ENCODE measurements at regions not wholly inside any gene's neighbourhood (a gene's known extent, or its start where the extent isn't known, plus 50 kb on each side); places are given as distances from the start of the nearest gene placed in this dataset.
"Not testable (repeated sequence)": the region's sequence is repeated elsewhere in the genome, so short reads cannot be mapped to it uniquely, and the experiment has no call there.

DNA sequence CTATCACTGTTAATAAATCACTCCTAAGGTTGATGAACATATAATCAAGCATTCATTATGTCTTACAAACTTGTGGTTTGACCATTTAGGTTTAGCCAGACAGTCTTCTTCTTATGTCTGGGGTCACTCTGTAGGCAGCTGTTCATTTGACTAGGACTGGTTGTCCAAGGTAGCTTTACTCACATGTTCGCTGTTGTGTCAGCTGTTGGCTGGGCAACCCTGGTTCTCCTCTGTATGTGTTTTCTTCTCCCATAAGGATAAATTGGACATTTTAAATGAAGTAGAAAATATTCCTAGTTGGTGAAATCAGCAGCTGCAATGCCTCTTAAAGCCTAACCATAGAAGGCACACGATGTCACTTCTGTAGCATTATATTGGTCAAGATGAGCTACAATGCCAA lies 635.1 kb downstream of the EPHA3 start:
- H3K4me3 Mint-ChIP-seq, result no peak overlapping the region
- intact Hi-C loops (cut with micrococcal nuclease), result no loop called here
- no peaks in the 10 kb centered on the region for H3K27me3 Mint-ChIP-seq
- H3K4me1 Mint-ChIP-seq, result no peaks in the 10 kb centered on the region
- no peaks in the 10 kb centered on the region for H3K36me3 Mint-ChIP-seq (ENCODE audit: low read depth)
- no peak overlapping the region for H3K27ac Mint-ChIP-seq
- DNase-seq, result no peak
- H3K9me3 Mint-ChIP-seq, result no peaks in the 10 kb centered on the region

DNA sequence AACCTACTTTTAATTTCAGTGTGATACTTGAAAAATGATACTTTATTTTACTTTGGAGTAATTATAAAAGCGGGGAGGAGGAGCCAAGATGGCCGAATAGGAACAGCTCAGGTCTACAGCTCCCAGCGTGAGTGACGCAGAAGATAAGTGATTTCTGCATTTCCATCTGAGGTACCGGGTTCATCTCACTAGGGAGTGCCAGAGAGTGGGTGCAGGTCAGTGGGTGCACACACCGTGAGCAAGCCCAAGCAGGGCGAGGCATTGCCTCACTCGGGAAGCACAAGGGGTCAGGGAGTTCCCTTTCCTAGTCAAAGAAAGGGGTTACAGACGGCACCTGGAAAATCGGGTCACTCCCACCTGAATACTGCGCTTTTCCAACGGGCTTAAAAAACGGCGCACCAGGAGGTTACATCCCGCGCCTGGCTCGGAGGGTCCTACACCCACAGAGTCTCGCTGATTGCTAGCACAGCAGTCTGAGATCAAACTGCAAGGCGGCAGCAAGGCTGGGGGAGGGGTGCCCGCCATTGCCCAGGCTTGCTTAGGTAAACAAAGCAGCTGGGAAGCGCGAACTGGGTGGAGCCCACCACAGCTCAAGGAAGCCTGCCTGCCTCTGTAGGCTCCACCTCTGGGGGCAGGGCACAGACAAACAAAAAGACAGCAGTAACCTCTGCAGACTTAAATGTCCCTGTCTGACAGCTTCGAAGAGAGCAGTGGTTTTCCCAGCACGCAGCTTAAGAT lies 640.3 kb downstream of the EPHA3 start:
- H3K27me3 Mint-ChIP-seq; H3K4me3 Mint-ChIP-seq; H3K9me3 Mint-ChIP-seq; H3K27ac Mint-ChIP-seq; intact Hi-C loops (cut with micrococcal nuclease); H3K4me1 Mint-ChIP-seq; DNase-seq; H3K36me3 Mint-ChIP-seq (ENCODE audit: low read depth): not testable (repeated sequence)

DNA sequence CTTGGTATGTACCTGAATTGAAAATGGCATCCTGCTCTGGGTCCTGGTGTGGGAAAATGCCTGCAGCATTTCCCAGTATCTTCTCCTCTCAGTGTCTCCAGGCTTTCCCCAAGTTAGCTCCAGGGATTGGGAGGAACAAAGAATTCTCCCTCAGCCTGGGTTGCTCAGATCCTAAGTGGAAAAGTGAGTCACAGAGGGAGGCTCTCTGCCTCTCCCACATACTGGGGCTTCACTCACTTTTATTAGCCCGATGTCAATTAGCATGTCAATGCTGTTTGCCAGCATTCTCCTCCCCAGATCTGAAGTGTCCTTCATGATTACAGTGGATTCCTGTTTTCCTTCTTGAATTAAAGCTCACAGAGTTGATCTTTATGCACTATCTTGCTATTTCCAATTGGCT lies 655.0 kb downstream of the EPHA3 start:
- Mint-ChIP-seq H3K4me1 (no peaks in the 10 kb centered on the region), H3K9me3 (no peaks in the 10 kb centered on the region), H3K27ac (no peak overlapping the region), H3K36me3 (ENCODE audit: low read depth) (no peaks in the 10 kb centered on the region), H3K4me3 (no peak overlapping the region), H3K27me3 (no peaks in the 10 kb centered on the region)
- intact Hi-C loops (cut with micrococcal nuclease), result no loop called here
- DNase-seq, result no peak

DNA sequence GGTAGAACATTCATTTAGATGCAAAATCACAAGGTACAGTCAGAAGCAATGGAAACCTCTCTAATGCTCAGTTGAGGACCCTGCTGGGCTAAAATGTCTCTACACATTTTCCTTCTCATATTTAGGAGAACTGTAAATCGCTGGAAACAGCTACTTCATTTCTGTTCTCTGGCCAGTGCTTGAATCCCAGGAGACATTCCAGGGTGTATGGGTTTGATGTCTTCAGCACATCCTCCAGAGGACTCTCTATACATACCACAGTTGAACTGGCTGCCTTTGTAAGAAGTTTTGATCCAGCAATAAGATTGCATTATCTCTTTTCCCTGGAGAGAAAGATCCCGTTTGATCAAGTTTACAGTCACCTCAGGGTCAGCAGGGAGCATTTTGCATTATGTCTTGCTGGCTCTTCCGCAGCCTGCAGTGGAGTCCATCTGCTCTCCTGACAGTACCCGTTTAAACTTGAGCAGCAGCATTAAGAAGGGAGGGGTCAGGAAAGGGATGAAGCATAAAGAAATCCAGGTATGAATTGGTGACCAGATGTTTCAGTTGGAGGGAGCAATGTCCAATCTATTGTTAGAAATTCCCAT lies 676.0 kb downstream of the EPHA3 start:
- intact Hi-C loops (cut with micrococcal nuclease), result no loop called here
- no peaks in the 10 kb centered on the region for H3K36me3 Mint-ChIP-seq (ENCODE audit: low read depth)
- H3K4me1 Mint-ChIP-seq, result no peaks in the 10 kb centered on the region
- no peak overlapping the region for H3K27ac Mint-ChIP-seq
- no peaks in the 10 kb centered on the region for H3K27me3 Mint-ChIP-seq
- H3K4me3 Mint-ChIP-seq, result no peak overlapping the region
- DNase-seq, result no peak
- peaks cover 4% of the 10 kb centered on the region for H3K9me3 Mint-ChIP-seq

DNA sequence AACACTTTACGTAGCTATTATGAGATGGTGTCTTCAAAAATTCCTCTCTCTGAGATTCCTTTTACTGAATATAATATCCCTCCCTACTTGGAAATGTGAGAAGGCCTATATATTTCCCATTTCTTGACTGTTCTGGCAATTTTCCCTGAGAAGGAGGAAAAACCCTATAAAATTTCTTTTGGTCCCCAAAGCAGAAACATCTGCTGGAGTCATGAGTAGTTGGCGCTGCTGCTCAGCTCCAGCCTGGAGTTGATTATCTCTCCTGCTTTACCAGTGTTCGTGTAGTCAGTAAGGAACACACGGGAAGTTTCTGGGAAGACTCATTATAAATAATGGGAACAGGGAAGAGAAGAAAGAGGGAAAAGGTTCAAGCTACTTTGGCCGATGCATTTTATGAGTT lies 680.1 kb downstream of the EPHA3 start:
- intact Hi-C loops (cut with micrococcal nuclease), result no loop called here
- no peaks in the 10 kb centered on the region for H3K4me1 Mint-ChIP-seq

GRCh38 chr3:89787979-89788378 lies 680.6 kb downstream of the EPHA3 start:
- intact Hi-C loops (cut with micrococcal nuclease), result no loop called here
- Mint-ChIP-seq H3K27ac (no peak overlapping the region), H3K27me3 (no peaks in the 10 kb centered on the region), H3K4me3 (no peak overlapping the region), H3K4me1 (no peaks in the 10 kb centered on the region), H3K9me3 (peaks cover 5% of the 10 kb centered on the region), H3K36me3 (ENCODE audit: low read depth) (no peaks in the 10 kb centered on the region)
- no peak for DNase-seq

More for the DNA sequence above, 680.1 kb downstream of the EPHA3 start:
- H3K36me3 Mint-ChIP-seq (ENCODE audit: low read depth), result no peaks in the 10 kb centered on the region
- H3K4me3 Mint-ChIP-seq, result no peak overlapping the region
- no peak overlapping the region for H3K27ac Mint-ChIP-seq
- H3K9me3 Mint-ChIP-seq, result peaks cover 5% of the 10 kb centered on the region
- H3K27me3 Mint-ChIP-seq, result no peaks in the 10 kb centered on the region
- no peak for DNase-seq

DNA sequence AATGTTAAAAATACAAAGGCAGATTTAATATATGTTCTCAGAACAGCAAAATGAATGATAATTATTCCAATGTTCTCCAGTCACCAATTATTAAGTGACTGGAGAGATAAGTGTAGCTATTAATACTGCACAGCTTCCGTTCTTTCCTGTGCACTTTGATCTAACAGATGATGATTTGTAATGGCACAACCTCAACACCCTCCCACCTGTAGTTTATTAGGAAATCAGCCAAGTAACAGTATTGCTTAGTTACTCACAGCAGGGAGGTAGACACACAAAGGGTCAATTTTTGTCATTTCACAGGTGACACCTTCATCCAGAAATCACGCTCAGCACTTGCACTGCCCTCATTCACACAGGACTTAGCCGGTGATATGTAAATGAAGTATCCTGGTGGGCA lies 688.1 kb downstream of the EPHA3 start:
- Mint-ChIP-seq H3K27ac (no peak overlapping the region), H3K27me3 (no peaks in the 10 kb centered on the region), H3K36me3 (ENCODE audit: low read depth) (no peaks in the 10 kb centered on the region), H3K9me3 (no peaks in the 10 kb centered on the region), H3K4me1 (no peaks in the 10 kb centered on the region), H3K4me3 (no peak overlapping the region)
- intact Hi-C loops (cut with micrococcal nuclease), result no loop called here
- no peak for DNase-seq

DNA sequence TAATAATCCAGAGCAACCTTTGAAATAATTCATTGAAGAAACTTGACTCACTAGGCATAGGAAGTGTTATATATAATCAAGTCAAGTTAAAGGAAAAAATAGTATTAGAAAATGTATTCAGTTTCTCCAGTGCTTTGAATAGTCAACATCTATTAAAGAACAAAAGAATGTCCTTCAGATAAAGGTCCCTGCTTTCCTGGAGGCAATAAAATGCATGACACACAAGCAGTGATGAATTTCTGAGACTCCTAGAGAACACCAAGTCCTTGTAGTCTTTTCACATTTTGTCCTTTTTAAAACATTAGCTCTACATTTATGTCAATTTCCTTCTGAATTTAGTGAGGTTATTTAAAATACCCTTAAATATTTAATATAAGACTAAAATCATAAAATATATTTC lies 695.5 kb downstream of the EPHA3 start:
- H3K27me3 Mint-ChIP-seq, result no peaks in the 10 kb centered on the region
- no peak overlapping the region for H3K27ac Mint-ChIP-seq
- no peak overlapping the region for H3K4me3 Mint-ChIP-seq
- H3K36me3 Mint-ChIP-seq (ENCODE audit: low read depth), result no peaks in the 10 kb centered on the region
- H3K9me3 Mint-ChIP-seq, result no peaks in the 10 kb centered on the region
- no peaks in the 10 kb centered on the region for H3K4me1 Mint-ChIP-seq
- no peak for DNase-seq
- intact Hi-C loops (cut with micrococcal nuclease), result no loop called here

GRCh38 chr3:89803711-89804110 lies 696.3 kb downstream of the EPHA3 start:
- intact Hi-C loops (cut with micrococcal nuclease), result no loop called here
- no peak for DNase-seq
- H3K4me3 Mint-ChIP-seq, result no peak overlapping the region

GRCh38 chr3:89806166-89806565 lies 698.7 kb downstream of the EPHA3 start:
- H3K9me3 Mint-ChIP-seq, result no peaks in the 10 kb centered on the region
- H3K27me3 Mint-ChIP-seq, result no peaks in the 10 kb centered on the region
- H3K4me3 Mint-ChIP-seq, result no peak overlapping the region
- no peaks in the 10 kb centered on the region for H3K36me3 Mint-ChIP-seq (ENCODE audit: low read depth)
- DNase-seq, result no peak
- intact Hi-C loops (cut with micrococcal nuclease), result no loop called here
- H3K4me1 Mint-ChIP-seq, result no peaks in the 10 kb centered on the region
- no peak overlapping the region for H3K27ac Mint-ChIP-seq

More at GRCh38 chr3:89803711-89804110, 696.3 kb downstream of the EPHA3 start:
- H3K27me3 Mint-ChIP-seq, result no peaks in the 10 kb centered on the region
- H3K4me1 Mint-ChIP-seq, result no peaks in the 10 kb centered on the region
- no peaks in the 10 kb centered on the region for H3K36me3 Mint-ChIP-seq (ENCODE audit: low read depth)
- H3K9me3 Mint-ChIP-seq, result no peaks in the 10 kb centered on the region
- no peak overlapping the region for H3K27ac Mint-ChIP-seq

DNA sequence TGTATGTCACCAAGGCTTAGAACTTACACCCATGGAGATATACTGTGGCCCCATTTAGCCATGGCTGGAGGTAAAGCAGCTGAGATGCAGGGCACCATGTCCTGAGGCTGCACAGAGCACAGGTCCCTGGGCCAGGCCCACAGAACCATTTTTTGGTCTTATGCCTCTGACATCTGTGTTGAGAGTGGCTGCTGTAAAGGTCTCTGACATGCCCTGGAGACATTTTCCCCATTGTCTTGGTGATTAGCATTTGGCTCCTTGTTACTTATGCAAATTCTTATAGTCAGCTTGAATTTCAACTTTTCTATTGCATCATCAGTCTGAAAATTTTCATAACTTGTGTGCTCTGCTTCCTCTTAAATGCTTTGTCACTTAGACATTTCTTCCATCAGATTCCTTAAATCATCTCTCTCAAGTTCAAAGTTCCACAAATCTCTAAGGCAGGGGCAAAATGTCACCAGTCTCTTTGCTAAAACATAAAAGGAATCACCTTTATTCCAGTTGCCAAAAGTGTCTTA lies 701.3 kb downstream of the EPHA3 start:
- Mint-ChIP-seq H3K27me3 (no peaks in the 10 kb centered on the region), H3K36me3 (ENCODE audit: low read depth) (no peaks in the 10 kb centered on the region), H3K4me1 (no peaks in the 10 kb centered on the region), H3K9me3 (peaks cover 3% of the 10 kb centered on the region), H3K27ac (no peak overlapping the region), H3K4me3 (no peak overlapping the region)
- intact Hi-C loops (cut with micrococcal nuclease), result no loop called here
- no peak for DNase-seq

GRCh38 chr3:89813500-89813899 lies 706.1 kb downstream of the EPHA3 start:
- H3K27me3 Mint-ChIP-seq, result no peaks in the 10 kb centered on the region
- DNase-seq, result no peak
- no peak overlapping the region for H3K27ac Mint-ChIP-seq
- no peaks in the 10 kb centered on the region for H3K4me1 Mint-ChIP-seq
- intact Hi-C loops (cut with micrococcal nuclease), result no loop called here
- no peaks in the 10 kb centered on the region for H3K36me3 Mint-ChIP-seq (ENCODE audit: low read depth)
- H3K9me3 Mint-ChIP-seq, result peaks cover 15% of the 10 kb centered on the region
- no peak overlapping the region for H3K4me3 Mint-ChIP-seq

- H3K36me3 Mint-ChIP-seq (ENCODE audit: low read depth), result no peaks in the 10 kb centered on the region
- H3K4me3 Mint-ChIP-seq, result no peak overlapping the region
- no peaks in the 10 kb centered on the region for H3K4me1 Mint-ChIP-seq
- H3K9me3 Mint-ChIP-seq, result peaks cover 8% of the 10 kb centered on the region
- no peak overlapping the region for H3K27ac Mint-ChIP-seq
- no peaks in the 10 kb centered on the region for H3K27me3 Mint-ChIP-seq
- intact Hi-C loops (cut with micrococcal nuclease), result no loop called here
- DNase-seq, result no peak
Measured at GRCh38 chr3:89841041-89841440, 733.6 kb downstream of the EPHA3 start.

DNA sequence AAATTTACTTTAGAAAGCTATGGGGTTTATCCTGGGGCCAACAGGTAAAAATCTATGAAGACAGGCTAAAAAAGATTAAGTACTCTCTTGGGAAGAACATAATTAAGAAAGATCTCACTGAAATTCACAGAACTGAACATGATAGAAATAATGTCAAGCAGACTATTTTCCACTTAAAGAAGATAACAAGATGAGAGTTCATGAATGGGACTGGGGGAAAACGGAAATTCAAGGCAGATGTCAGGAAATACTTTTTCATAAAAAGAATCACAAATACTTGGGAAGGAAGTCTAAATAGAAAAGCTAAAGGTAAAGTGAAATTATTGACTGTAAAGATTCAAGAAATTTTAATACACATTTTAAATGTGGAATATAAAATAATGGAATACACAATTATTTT lies 737.6 kb downstream of the EPHA3 start:
- H3K9me3 Mint-ChIP-seq, result peaks cover under 1% of the 10 kb centered on the region
- no peaks in the 10 kb centered on the region for H3K4me1 Mint-ChIP-seq
- no peak overlapping the region for H3K4me3 Mint-ChIP-seq
- no peak overlapping the region for H3K27ac Mint-ChIP-seq
- no peaks in the 10 kb centered on the region for H3K36me3 Mint-ChIP-seq (ENCODE audit: low read depth)
- H3K27me3 Mint-ChIP-seq, result no peaks in the 10 kb centered on the region
- intact Hi-C loops (cut with micrococcal nuclease), result no loop called here
- DNase-seq, result no peak

DNA sequence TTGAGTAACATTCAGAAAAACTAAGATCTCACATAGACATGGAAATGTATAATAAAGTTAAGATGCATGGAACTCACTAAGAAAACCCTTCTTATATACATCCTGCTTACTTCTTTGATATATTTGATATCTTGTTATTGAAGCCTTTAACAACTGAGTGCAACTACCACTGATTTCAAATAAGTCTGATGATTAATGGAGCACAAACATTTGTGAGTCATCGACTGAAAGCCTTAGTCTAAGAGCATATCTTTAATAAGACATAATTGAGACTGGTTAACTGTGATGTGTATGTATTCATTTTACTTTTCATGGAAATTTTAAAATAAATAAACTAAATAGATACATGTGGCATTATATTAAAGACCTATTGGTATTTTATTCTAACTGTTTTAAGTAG lies 740.5 kb downstream of the EPHA3 start:
- no peaks in the 10 kb centered on the region for H3K4me1 Mint-ChIP-seq
- H3K36me3 Mint-ChIP-seq (ENCODE audit: low read depth), result no peaks in the 10 kb centered on the region
- peaks cover 6% of the 10 kb centered on the region for H3K9me3 Mint-ChIP-seq
- no peak for DNase-seq
- no peak overlapping the region for H3K4me3 Mint-ChIP-seq
- no peak overlapping the region for H3K27ac Mint-ChIP-seq
- intact Hi-C loops (cut with micrococcal nuclease), result no loop called here
- no peaks in the 10 kb centered on the region for H3K27me3 Mint-ChIP-seq

Measured in activated CD4-positive, alpha-beta T cell treated with anti-CD3 and anti-CD28 coated beads, Interleukin-2, amount 10 ng/mL, durations not matched to agents 24 days and 14 days (primary cell).